ENCODE measurements at regions not wholly inside any gene's neighbourhood (a gene's known extent, or its start where the extent isn't known, plus 50 kb on each side); places are given as distances from the start of the nearest gene placed in this dataset.

- TF ChIP-seq TAF1 (conservative IDR thresholded peaks at IDR 0.05) (no peak), RXRA (IDR thresholded peaks at IDR 0.05) (no peak), CTCF (IDR thresholded peaks at IDR 0.05; ENCODE audit: low read depth, low read length, missing input control) (no peak), REST (IDR thresholded peaks at IDR 0.05) (no peak), RAD21 (IDR thresholded peaks at IDR 0.05) (no peak), YY1 (IDR thresholded peaks at IDR 0.05) (no peak), FOXA1 (IDR thresholded peaks at IDR 0.05) (no peak), SP1 (IDR thresholded peaks at IDR 0.05) (no peak), MAX (IDR thresholded peaks at IDR 0.05) (no peak), GABPA (IDR thresholded peaks at IDR 0.05 in 1 of 2, conservative IDR thresholded peaks at IDR 0.05 in 1 of 2) (no peak), NR2F2 (IDR thresholded peaks at IDR 0.05) (no peak), EGR1 (IDR thresholded peaks at IDR 0.05; ENCODE audit: low read depth in 2 of 2) (no peak), ZBTB33 (IDR thresholded peaks at IDR 0.05) (no peak), FOXA2 (IDR thresholded peaks at IDR 0.05) (no peak)
These were observed 200.9 kb downstream of the GRIN2B start for GRCh38 chr12:13780453-13780852.

Data from liver (tissue), 3 donors.